Medulla oblongata (tissue), 1 donor: ENCODE measurements at regions not wholly inside any gene's neighbourhood (a gene's known extent, or its start where the extent isn't known, plus 50 kb on each side); places are given as distances from the start of the nearest gene placed in this dataset.
"Not testable (repeated sequence)": the region's sequence is repeated elsewhere in the genome, so short reads cannot be mapped to it uniquely, and the experiment has no call there.

Experiments
- DNase-seq: peaks from one replicate; pipeline ENCODE4 v3.0.0-alpha.2; 2015; ENCODE audit errors: extremely low spot score

- DNase-seq, result not testable (repeated sequence)
These were observed 172.9 kb downstream of the C11orf91 start for GRCh38 chr11:33527738-33528137.

DNA sequence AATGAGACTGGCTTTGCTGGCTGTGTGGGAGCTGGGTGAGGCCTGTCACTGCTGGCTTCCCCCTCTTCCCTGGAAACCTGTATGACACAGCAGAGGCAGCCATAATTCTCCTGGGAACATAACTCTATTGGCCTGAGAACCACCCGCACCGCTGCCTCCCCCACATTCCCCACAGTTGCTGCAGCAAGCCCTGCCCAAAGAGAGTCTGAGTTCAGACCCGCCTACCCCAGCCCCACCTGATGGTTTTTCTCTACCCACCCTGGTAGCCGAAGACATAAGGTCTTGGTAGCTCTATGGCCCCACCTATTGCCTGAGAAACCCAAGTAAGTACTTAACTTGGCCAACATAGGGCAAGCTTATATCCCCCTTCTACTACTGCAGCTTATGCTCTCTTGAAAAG, 174.8 kb downstream of the C11orf91 start:
- no peak for DNase-seq

DNA sequence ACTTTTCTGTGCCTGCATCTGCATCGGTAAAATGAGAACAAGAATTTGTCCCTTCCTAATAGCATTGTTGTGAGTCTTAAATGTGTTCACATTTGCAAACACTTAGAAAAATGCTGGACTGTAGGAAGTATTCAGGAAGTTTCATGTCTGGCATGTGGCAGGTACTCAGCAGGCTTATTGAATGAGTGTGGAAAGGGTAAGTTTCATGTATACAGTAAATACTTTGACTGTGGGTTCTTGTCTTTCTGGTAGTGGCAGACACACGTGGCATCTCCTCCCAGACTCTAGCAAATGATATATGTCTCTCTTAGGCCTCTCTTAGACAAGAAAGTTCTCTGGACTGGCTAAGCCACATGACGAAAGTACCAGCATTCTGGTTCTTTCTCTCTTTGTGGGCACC, 179.2 kb downstream of the C11orf91 start:
- DNase-seq, result no peak

- DNase-seq, result no peak
These were observed 180.5 kb downstream of the C11orf91 start for GRCh38 chr11:33520112-33520511.

DNA sequence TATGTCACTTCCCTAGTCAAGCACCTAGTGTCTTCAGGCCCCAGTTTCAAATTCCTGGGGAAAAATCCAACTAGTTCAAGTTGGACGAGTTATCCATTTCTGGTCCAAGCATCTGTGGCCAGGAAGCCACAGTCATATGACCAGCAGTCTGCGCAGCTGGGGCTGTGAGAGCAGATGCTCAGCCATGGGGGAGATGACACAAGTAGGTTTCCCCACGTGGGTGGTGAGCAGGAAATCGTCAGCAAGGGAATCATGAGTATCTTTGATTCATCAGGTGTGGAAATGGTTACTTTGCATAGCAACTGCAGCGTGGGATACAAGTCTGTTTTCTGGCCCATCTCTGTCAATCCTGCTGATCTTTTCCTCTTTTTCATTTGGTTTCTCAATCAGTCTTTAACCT, 185.3 kb downstream of the C11orf91 start:
- DNase-seq, result no peak

- no peak for DNase-seq
These were observed 186.3 kb downstream of the C11orf91 start for GRCh38 chr11:33514079-33514925.

- no peak for DNase-seq
These were observed 191.0 kb downstream of the C11orf91 start for GRCh38 chr11:33509632-33510031.

GRCh38 chr11:33507967-33508366, 192.7 kb downstream of the C11orf91 start:
- DNase-seq, result no peak

GRCh38 chr11:33507356-33507755, 193.3 kb downstream of the C11orf91 start:
- DNase-seq, result no peak

DNA sequence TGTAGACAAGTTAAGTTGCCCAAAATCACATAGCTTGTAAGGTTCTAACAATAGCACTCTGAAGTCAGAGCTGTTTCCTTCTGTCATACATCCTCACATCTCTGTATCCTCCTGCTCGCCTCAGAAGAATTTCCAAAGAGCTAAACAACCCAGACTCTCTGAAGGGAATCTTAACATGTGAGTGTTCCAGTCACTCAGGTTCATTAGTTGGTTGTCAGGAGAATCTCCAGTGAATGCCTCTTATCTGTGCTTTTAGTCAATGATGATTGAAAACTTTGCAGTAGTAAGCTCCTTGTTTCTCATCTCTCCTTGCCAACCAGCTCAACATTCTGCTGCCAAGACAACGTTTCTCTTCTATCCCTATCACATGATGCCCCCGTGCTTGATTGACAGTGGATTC, 195.5 kb downstream of the C11orf91 start:
- no peak for DNase-seq

DNA sequence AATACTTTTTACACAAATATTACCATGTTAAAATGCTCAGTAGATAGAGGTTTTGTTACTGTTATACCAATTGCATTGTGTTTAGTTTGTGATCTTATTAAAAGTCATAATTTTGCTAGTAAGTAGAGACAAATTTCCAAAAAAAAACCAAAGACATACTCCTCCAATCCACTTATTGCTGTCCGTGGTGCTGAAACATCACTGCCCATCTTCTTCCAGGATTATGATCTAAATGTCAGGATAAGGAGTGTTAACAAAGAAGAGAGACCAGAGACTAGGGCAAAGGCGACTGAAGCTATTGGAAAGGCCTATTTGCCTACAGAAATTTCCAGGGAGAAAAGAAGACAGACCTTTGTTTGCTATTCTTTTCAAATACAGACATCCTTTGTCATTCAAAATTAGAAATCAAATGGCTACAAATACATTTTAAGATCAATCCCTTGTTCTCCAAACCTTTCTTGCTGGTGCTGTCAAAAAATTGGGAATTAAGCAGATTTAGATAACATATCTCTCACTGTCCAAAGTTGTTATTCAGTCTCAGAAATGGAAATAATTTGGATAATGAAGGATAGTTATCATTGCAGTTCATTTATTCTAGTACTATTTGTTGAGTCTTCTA, 199.7 kb downstream of the C11orf91 start:
- no peak for DNase-seq

DNA sequence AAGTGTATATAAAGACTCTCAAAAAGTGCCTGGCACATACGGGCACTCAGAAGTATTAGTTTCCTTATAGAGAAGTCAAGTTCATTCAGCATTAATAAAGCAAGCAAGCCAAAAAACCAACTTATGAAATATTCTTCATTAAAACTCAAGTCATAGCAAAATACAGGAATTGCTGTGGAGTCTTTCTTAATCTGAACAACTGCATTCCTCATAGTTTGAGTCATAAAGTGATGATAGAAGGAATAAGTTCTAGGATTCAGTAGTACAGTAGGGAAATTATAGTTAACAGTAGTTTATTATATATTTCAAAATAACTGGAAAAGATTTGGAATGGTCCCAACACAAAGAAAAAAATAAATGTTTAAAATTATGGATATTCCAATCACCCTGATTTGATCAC, 200.3 kb downstream of the C11orf91 start:
- DNase-seq, result no peak

- no peak for DNase-seq
These were observed 208.0 kb downstream of the C11orf91 start for GRCh38 chr11:33492596-33492995.

DNA sequence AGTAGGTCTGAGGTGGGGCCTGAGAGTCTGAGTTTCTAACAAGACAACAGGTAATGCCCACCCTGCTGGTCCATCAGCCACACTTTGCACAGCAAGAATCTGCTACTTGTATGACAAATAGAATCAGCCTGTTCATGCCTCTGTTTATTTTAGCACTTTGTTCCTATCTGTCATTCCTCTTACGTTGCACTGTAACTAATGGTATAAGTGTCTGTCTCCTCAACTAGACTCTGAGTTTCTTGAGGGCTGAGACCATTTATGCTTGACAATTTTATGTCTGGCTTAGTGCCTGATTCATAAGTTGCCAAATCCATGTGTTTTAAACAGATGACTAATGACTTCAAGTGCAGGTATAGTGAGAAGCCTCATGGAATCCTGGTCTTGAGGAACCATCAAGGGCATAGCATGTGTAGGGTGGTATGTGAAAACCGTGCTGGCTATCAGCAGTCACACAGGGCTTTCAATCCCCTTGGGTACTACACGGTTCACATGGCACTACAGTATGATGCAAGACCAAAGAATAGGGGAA, 209.7 kb downstream of the C11orf91 start:
- DNase-seq, result no peak

DNA sequence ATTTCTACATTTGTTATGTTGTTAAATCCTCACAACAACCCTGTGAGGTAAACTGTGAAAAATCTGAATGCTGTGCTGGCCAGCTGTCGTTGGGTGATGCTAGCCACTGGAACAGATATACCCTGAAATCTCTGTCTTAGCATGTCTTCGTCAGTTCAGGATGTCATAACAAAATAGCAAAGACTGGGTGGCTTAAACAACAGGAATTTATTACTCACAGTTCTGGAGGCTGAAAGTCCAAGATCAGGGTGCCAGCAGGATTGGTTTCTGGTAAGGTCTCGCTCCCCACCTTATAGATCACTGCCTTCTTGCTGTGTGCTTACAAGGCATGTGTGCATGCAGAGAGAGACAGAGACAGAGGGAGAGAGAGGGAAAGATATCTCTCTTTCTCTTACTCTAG, 211.7 kb downstream of the C11orf91 start:
- DNase-seq, result no peak

DNA sequence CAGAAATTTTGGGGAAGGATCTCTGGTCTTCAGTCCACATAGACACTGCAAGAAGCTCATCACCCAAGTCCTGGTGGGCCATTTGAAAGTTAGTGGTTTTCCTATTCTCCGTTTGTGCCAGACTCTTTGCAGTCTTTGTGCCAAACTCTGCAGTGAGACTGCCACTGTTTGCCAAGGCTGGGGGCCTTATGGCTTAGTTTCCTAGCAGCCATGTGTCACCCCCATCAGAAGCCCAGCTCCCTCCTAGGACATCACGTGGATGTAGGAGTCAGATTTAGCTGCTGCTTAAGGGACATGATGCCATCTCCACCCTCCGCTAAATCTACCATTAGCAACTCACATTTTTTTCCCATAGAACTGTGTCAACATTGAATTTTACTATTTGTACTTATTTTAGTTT, 220.0 kb downstream of the C11orf91 start:
- DNase-seq, result peak; percentile 37

- DNase-seq, result no peak
These were observed 221.4 kb downstream of the C11orf91 start for GRCh38 chr11:33479231-33479630.

DNA sequence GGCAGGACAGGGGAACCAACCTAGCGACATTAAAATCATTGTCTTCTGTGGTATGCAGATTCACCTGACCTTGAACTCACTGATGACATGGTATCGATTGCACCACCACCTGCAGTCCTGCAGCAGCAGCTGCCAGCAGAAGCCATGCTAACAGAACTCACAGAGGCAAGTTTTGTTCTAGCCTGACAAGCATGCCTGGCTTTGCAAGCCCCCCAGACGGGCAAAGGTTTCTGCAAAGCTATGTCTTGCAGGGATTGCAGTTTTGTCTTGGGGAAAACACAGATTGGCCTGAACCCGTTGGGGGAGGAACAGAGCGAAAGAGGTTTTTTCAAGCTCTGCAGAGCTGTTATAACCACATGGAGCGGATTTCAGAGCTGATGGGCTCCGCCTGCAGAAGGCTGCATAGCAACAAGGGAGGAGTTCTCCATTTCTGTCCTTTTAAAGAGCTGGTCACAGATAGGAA, 221.0 kb downstream of the HIPK3 start:
- no peak for DNase-seq

GRCh38 chr11:33476945-33477606, 219.9 kb downstream of the HIPK3 start:
- no peak for DNase-seq

- DNase-seq, result peak; percentile 63
These were observed 218.8 kb downstream of the HIPK3 start for GRCh38 chr11:33475993-33476392.

DNA sequence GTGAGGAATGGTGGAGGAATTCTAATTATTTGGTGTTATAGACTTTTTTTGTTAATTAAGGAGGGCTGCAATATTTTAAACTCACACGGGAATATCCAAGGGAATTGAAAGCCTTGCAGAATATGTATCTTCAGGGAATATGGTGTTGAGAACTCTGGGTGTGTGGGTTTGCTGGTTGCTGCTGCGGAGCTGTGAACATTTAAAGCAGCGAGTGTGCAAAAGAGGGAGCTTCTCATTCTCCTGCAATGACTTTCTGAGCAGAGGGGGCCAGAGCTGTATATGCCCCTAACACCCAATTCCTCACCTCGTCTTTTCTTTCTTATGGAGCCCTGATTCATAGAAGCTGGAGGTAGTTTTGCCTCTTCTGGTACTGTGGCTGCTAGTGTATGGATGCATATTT, 217.7 kb downstream of the HIPK3 start:
- no peak for DNase-seq

- DNase-seq, result no peak
These were observed 214.4 kb downstream of the HIPK3 start for GRCh38 chr11:33471541-33471940.

DNA sequence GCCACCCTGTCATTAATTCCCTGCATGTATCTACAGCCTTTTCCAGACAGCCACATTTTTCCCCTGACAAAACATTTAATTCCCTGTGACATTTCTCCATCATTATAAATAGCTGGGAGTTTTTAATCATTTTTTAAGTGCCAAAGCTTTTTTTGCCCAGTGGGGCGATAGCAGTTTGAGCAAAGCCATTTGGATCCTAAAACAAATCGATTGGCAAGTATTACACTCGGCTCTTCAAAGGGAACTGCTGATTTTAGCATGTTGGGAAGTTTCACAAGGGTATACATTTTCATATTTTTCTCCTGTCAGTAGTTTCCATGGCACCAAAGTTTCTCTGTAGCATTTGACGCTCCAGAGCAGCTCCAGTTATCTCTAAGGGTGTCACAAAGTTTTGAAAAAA, 210.8 kb downstream of the HIPK3 start:
- DNase-seq, result no peak
